Non-pigmented ciliary epithelial cell (primary cell): ENCODE measurements at regions not wholly inside any gene's neighbourhood (a gene's known extent, or its start where the extent isn't known, plus 50 kb on each side); places are given as distances from the start of the nearest gene placed in this dataset.

ENCODE experiments used
- DNase-seq: peaks from one replicate; pipeline ENCODE4 v3.0.0-alpha.2; 2010; ENCODE audit warnings: low read depth

- no peak for DNase-seq
Observed at GRCh38 chr1:37240897-37241296, 206.6 kb upstream of the GRIK3 start.

- DNase-seq, result no peak
Observed at GRCh38 chr1:37242501-37242900, 208.2 kb upstream of the GRIK3 start.

GRCh38 chr1:37243368-37244082 lies 209.2 kb upstream of the GRIK3 start:
- DNase-seq, result no peak

GRCh38 chr1:37244083-37244480 lies 209.8 kb upstream of the GRIK3 start:
- DNase-seq, result no peak

- no peak for DNase-seq
Observed at GRCh38 chr1:37244815-37245214, 210.5 kb upstream of the GRIK3 start.

- no peak for DNase-seq
Observed at GRCh38 chr1:37246631-37247030, 212.3 kb upstream of the GRIK3 start.

GRCh38 chr1:37250371-37250770 lies 216.1 kb upstream of the GRIK3 start:
- no peak for DNase-seq

GRCh38 chr1:37255136-37255795 lies 219.1 kb upstream of the ZC3H12A start:
- DNase-seq, result no peak

GRCh38 chr1:37255868-37256267 lies 218.5 kb upstream of the ZC3H12A start:
- no peak for DNase-seq

- no peak for DNase-seq
Observed at GRCh38 chr1:37257646-37258045, 216.7 kb upstream of the ZC3H12A start.

GRCh38 chr1:37258068-37258467 lies 216.3 kb upstream of the ZC3H12A start:
- DNase-seq, result no peak

- no peak for DNase-seq
Observed at GRCh38 chr1:37259019-37259418, 215.4 kb upstream of the ZC3H12A start.

- DNase-seq, result no peak
Observed at GRCh38 chr1:37261129-37261528, 213.3 kb upstream of the ZC3H12A start.

- no peak for DNase-seq
Observed at GRCh38 chr1:37262439-37263170, 211.8 kb upstream of the ZC3H12A start.

- no peak for DNase-seq
Observed at GRCh38 chr1:37265156-37265555, 209.2 kb upstream of the ZC3H12A start.

- DNase-seq, result no peak
Observed at GRCh38 chr1:37265786-37266667, 208.4 kb upstream of the ZC3H12A start.

GRCh38 chr1:37267111-37267835 lies 207.1 kb upstream of the ZC3H12A start:
- no peak for DNase-seq

GRCh38 chr1:37270639-37271038 lies 203.7 kb upstream of the ZC3H12A start:
- DNase-seq, result no peak

GRCh38 chr1:37272626-37273025 lies 201.8 kb upstream of the ZC3H12A start:
- DNase-seq, result no peak

GRCh38 chr1:37274486-37274885 lies 199.9 kb upstream of the ZC3H12A start:
- no peak for DNase-seq

- no peak for DNase-seq
Observed at GRCh38 chr1:37274938-37275631, 199.3 kb upstream of the ZC3H12A start.
